GM19043 (cell line): ENCODE measurements at regions not wholly inside any gene's neighbourhood (a gene's known extent, or its start where the extent isn't known, plus 50 kb on each side); places are given as distances from the start of the nearest gene placed in this dataset.

Experiments used
- ATAC-seq: cut with Tn5 transposase; IDR thresholded peaks from one replicate; pipeline ENCODE4 v1.9.1; 2021; ENCODE audit warnings: low read depth; ENCODE audit not compliant: unreplicated experiment

GRCh38 chr9:20137425-20137824 lies 348.6 kb upstream of the SLC24A2 start:
- ATAC-seq: no peak

GRCh38 chr9:20135119-20135697 lies 346.4 kb upstream of the SLC24A2 start:
- no peak for ATAC-seq

- no peak for ATAC-seq
Observed at GRCh38 chr9:20125727-20126126, 336.9 kb upstream of the SLC24A2 start.

- no peak for ATAC-seq
Observed at GRCh38 chr9:20119566-20119965, 330.7 kb upstream of the SLC24A2 start.

GRCh38 chr9:20117986-20118385 lies 329.1 kb upstream of the SLC24A2 start:
- no peak for ATAC-seq

GRCh38 chr9:20117482-20117881 lies 328.6 kb upstream of the SLC24A2 start:
- no peak for ATAC-seq

- no peak for ATAC-seq
Observed at GRCh38 chr9:20114974-20115373, 326.1 kb upstream of the SLC24A2 start.

GRCh38 chr9:20112205-20112783 lies 323.5 kb upstream of the SLC24A2 start:
- ATAC-seq: no peak

- ATAC-seq: no peak
Observed at GRCh38 chr9:20111173-20111843, 322.5 kb upstream of the SLC24A2 start.

- ATAC-seq: no peak
Observed at GRCh38 chr9:20095430-20096092, 306.7 kb upstream of the SLC24A2 start.

GRCh38 chr9:20092561-20092960 lies 303.7 kb upstream of the SLC24A2 start:
- ATAC-seq: no peak

GRCh38 chr9:20087481-20087880 lies 298.6 kb upstream of the SLC24A2 start:
- no peak for ATAC-seq

- no peak for ATAC-seq
Observed at GRCh38 chr9:20085842-20086241, 297.0 kb upstream of the SLC24A2 start.

GRCh38 chr9:20084125-20084524 lies 295.3 kb upstream of the SLC24A2 start:
- ATAC-seq: no peak

- ATAC-seq: no peak
Observed at GRCh38 chr9:20083390-20083789, 294.6 kb upstream of the SLC24A2 start.

- ATAC-seq: no peak
Observed at GRCh38 chr9:20082831-20083230, 294.0 kb upstream of the SLC24A2 start.

- ATAC-seq: no peak
Observed at GRCh38 chr9:20082406-20082805, 293.6 kb upstream of the SLC24A2 start.

GRCh38 chr9:20078246-20078645 lies 289.4 kb upstream of the SLC24A2 start:
- ATAC-seq: no peak

GRCh38 chr9:20074291-20074690 lies 285.5 kb upstream of the SLC24A2 start:
- ATAC-seq: no peak

GRCh38 chr9:20070336-20070735 lies 281.5 kb upstream of the SLC24A2 start:
- ATAC-seq: no peak

- no peak for ATAC-seq
Observed at GRCh38 chr9:20065796-20066700, 277.2 kb upstream of the SLC24A2 start.
